SU-DHL-6 (cell line): ENCODE measurements at regions not wholly inside any gene's neighbourhood (a gene's known extent, or its start where the extent isn't known, plus 50 kb on each side); places are given as distances from the start of the nearest gene placed in this dataset.

Experiments
- H2AFZ ChIP-seq: fragments of 200-600 bp; sonication (generic); 2 replicates; pipeline ENCODE4 v1.6.1; 2014; ENCODE audit warnings: low read depth, mild to moderate bottlenecking, moderate library complexity, mixed read lengths, antibody characterized with exemption, low read length; ENCODE audit not compliant: severe bottlenecking
- H3F3A ChIP-seq: fragments of 200-600 bp; shearing (Covaris generic); 2 replicates; pipeline ENCODE4 v1.6.0; 2016; ENCODE audit warnings: antibody characterized with exemption, mild to moderate bottlenecking; ENCODE audit not compliant: insufficient read depth
- H3K27ac ChIP-seq: fragments of 200-600 bp; sonication (generic); 2 replicates; pipeline ENCODE4 v1.5.1; 2016; ENCODE audit warnings: low read depth, mild to moderate bottlenecking, low read length, moderate library complexity, mixed read lengths
- H3K27me3 ChIP-seq: fragments of 200-600 bp; sonication (generic), shearing (Covaris generic); 2 replicates; pipeline ENCODE4 v1.6.0; 2014; ENCODE audit warnings: mild to moderate bottlenecking, low read length
- H3K36me3 ChIP-seq: fragments of 200-600 bp; sonication (generic); 2 replicates; pipeline ENCODE4 v1.6.1; 2014; ENCODE audit warnings: mild to moderate bottlenecking, low read length, mixed read lengths
- H3K4me2 ChIP-seq: fragments of 300-600, 200-600 bp; shearing (Covaris generic), sonication (generic); 2 replicates; pipeline ENCODE4 v1.6.0; 2014; ENCODE audit warnings: low read length, low read depth, mild to moderate bottlenecking; ENCODE audit not compliant: poor library complexity, severe bottlenecking
- H3K4me3 ChIP-seq: fragments of 200-600 bp; sonication (generic); 2 replicates; pipeline ENCODE4 v1.5.1; 2014; ENCODE audit warnings: antibody characterized with exemption, low read length, mild to moderate bottlenecking, mixed read lengths; ENCODE audit not compliant: insufficient read depth, poor library complexity, severe bottlenecking
- H3K79me2 ChIP-seq: fragments of 200-600 bp; sonication (generic); 2 replicates; pipeline ENCODE4 v1.6.1; 2014; ENCODE audit warnings: mild to moderate bottlenecking, low read length, moderate library complexity; ENCODE audit not compliant: insufficient read depth
- H3K9ac ChIP-seq: fragments of 200-600 bp; sonication (generic); 2 replicates; pipeline ENCODE4 v1.7.0; 2014; ENCODE audit warnings: mild to moderate bottlenecking, low read length
- H3K9me2 ChIP-seq: fragments of 200-600 bp; sonication (generic); replicated peaks from 2 replicates; pipeline ENCODE4 v1.6.1; 2014; ENCODE audit warnings: low read length; ENCODE audit not compliant: insufficient read depth
- H3K9me3 ChIP-seq: fragments of 200-600 bp; sonication (generic); 2 replicates; pipeline ENCODE4 v1.6.1; 2014; ENCODE audit warnings: low read length, mixed read lengths; ENCODE audit not compliant: insufficient read depth
- H4K20me1 ChIP-seq: fragments of 200-600 bp; sonication (generic); 2 replicates; pipeline ENCODE4 v1.6.1; 2014; ENCODE audit warnings: low read depth, mild to moderate bottlenecking, antibody characterized with exemption, low read length, moderate library complexity, mixed read lengths
- EZH2phosphoT487 ChIP-seq: fragments of 200-600 bp; sonication (generic), shearing (Covaris generic); conservative IDR thresholded peaks from 2 replicates; pipeline ENCODE4 v1.6.1; 2018; ENCODE audit warnings: mild to moderate bottlenecking, antibody characterized with exemption, low read length, moderate library complexity, mixed read lengths
- TF ChIP-seq, protein P1 (sequence below): fragments of 200-600 bp; sonication (generic); IDR thresholded peaks from one replicate; pipeline ENCODE4 v1.5.1; 2017; ENCODE audit warnings: antibody characterized with exemption, mild to moderate bottlenecking, low read length, moderate library complexity; ENCODE audit not compliant: insufficient read depth, poor library complexity, severe bottlenecking

DNA sequence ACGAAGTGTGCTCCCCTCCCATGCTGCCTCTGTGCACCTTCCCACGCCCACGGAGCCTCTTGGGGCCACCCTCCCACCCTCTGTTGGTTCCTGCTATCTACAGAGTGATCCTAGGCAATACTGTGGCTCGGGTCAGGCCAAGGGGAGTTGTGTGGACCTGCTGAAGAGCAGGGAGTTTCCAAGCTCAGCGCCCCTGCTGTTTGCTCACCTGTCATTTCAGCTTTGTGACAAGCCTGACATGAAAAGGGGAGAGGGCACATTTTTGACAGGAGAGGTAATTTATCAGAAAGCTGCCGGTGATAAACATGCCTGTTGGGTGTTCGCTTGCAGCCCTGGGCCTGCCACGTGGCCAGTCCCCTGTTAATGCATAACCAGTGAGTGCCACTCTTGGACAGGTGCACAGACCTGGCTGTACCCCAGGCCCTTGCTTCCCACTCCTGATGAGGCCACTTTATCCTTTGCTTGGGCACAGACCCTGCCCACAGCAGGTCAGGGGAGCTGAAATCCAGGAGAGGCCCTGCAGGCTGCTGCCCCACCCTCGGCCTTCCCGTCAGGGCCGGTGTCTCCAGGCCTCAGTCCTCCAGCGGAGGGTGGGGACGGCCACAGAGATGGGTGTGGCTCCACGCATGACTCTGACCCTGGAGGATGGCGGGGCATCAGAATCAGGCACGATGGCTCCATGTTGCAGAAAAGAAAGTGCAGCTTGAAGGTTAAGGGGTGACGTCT lies 201.5 kb upstream of the GPR12 start:
- no peak overlapping the region for H2AFZ ChIP-seq
- TF ChIP-seq, protein P1, sequence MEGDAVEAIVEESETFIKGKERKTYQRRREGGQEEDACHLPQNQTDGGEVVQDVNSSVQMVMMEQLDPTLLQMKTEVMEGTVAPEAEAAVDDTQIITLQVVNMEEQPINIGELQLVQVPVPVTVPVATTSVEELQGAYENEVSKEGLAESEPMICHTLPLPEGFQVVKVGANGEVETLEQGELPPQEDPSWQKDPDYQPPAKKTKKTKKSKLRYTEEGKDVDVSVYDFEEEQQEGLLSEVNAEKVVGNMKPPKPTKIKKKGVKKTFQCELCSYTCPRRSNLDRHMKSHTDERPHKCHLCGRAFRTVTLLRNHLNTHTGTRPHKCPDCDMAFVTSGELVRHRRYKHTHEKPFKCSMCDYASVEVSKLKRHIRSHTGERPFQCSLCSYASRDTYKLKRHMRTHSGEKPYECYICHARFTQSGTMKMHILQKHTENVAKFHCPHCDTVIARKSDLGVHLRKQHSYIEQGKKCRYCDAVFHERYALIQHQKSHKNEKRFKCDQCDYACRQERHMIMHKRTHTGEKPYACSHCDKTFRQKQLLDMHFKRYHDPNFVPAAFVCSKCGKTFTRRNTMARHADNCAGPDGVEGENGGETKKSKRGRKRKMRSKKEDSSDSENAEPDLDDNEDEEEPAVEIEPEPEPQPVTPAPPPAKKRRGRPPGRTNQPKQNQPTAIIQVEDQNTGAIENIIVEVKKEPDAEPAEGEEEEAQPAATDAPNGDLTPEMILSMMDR, result no peak
- TF ChIP-seq EZH2phosphoT487, result no peak
- H3K9me2 ChIP-seq, result no peaks in the 10 kb centered on the region
- no peaks in the 10 kb centered on the region for H3F3A ChIP-seq
- H4K20me1 ChIP-seq, result no peaks in the 10 kb centered on the region
- H3K79me2 ChIP-seq, result no peaks in the 10 kb centered on the region
- H3K36me3 ChIP-seq, result no peaks in the 10 kb centered on the region
- H3K9me3 ChIP-seq, result no peaks in the 10 kb centered on the region
- H3K4me3 ChIP-seq, result no peak overlapping the region
- no peaks in the 10 kb centered on the region for H3K27me3 ChIP-seq
- H3K4me2 ChIP-seq, result no peak overlapping the region
- H3K9ac ChIP-seq, result no peak overlapping the region
- H3K27ac ChIP-seq, result no peak overlapping the region

DNA sequence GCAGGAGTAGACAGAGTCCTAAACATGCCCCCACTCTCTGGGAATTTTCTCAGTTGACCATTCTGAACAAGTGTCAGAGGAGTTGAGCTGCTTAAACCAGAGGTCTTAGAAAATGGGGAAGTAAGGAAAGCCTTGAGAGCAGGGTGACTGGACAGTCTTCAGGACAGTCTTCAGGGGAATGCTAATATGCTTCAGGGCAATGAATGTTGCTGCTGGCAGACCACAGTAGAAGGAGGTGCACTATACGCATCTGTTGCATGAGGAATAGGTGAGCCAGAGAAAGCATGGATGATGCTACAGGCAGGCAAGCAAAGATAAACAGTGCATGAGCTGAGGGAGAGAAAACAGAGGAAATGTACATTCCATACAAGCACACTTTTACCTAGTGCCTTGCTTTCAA lies 196.6 kb upstream of the GPR12 start:
- no peak overlapping the region for H3K27ac ChIP-seq
- no peaks in the 10 kb centered on the region for H3K36me3 ChIP-seq
- H3K9ac ChIP-seq, result no peak overlapping the region
- H3K4me2 ChIP-seq, result no peak overlapping the region
- H2AFZ ChIP-seq, result no peak overlapping the region
- no peaks in the 10 kb centered on the region for H3K9me2 ChIP-seq
- TF ChIP-seq, protein P1, result no peak
- TF ChIP-seq EZH2phosphoT487, result no peak
- no peaks in the 10 kb centered on the region for H3F3A ChIP-seq
- H3K79me2 ChIP-seq, result no peaks in the 10 kb centered on the region
- no peaks in the 10 kb centered on the region for H3K27me3 ChIP-seq
- H4K20me1 ChIP-seq, result no peaks in the 10 kb centered on the region
- no peaks in the 10 kb centered on the region for H3K9me3 ChIP-seq
- H3K4me3 ChIP-seq, result no peak overlapping the region

DNA sequence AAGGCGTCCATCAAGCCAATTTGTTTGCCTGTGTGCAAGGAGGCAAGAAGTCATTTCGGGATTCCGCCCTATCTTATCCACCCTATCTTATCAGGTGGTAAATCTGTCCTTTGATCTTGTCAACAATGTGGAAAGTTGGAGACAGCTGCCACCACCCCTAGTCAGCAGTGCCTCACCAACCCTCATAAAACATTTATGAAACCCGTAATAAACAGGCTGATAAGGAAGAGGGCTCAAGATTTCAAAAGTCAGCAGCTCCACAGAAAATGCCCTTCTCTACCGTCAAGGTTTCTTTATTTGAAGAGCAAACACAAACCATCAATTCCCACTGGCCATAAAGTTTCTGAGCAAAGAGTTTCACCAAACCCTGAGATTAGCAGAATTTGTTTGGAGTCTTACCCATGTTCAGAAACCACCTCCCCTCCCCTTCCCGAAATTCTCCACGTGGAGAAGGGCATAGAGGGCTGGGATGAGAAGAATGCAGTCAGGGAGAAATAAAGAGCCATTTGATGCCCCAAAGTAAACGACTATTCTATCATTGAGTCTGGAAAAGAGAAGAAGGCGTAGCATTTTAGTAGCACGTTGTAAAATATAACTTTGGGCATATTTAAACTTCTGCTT lies 196.0 kb upstream of the GPR12 start:
- Histone ChIP-seq H3K4me2 (no peak overlapping the region), H3K9me3 (no peaks in the 10 kb centered on the region), H3K9ac (no peak overlapping the region), H4K20me1 (no peaks in the 10 kb centered on the region), H3K27me3 (no peaks in the 10 kb centered on the region), H3F3A (no peaks in the 10 kb centered on the region), H3K79me2 (no peaks in the 10 kb centered on the region), H3K4me3 (no peak overlapping the region), H3K27ac (no peak overlapping the region), H3K36me3 (no peaks in the 10 kb centered on the region), H2AFZ (no peak overlapping the region), H3K9me2 (no peaks in the 10 kb centered on the region)
- no peak for TF ChIP-seq EZH2phosphoT487
- TF ChIP-seq, protein P1, result no peak
